NCI-H1436 (cell line): ENCODE measurements at regions not wholly inside any gene's neighbourhood (a gene's known extent, or its start where the extent isn't known, plus 50 kb on each side); places are given as distances from the start of the nearest gene placed in this dataset.

ENCODE experiments used
- DNase-seq: peaks from one replicate; lab custom pipeline; 2025; lab: John Stamatoyannopoulos, UW

DNA sequence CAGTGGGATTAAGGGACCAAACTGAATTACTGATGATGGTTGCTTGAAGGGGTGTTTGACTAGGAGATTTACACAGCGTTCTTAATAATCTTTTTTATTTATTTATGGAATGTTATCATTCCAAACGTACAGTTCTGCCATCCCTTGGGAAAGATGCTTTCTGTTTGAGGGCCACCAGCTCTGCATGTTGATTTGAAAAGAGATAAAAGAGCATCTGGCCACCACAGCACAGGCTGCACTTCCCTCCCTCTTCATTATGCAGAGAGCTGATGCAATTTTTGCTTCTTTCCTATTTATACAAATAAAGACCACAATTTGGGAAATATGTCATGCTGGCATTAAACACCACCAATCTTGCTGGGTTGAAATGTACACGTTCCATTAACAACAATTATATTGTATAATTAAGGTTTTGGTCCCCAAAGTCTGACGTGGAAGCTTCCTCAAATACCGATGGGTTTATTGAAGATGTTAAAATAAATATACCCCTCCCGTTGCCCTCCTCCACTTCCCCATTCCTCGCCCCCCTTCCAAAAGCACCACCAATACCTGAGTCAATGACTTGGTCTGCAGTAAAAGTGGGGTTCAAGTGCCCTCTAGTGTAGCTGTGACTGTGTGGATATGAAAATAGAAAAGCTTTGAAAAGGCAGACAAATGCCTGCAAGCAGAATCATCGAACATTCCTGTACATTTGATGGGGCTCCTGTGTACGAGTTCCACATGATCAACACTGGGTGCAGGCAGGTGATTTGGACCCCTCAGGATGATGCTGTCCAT lies 211.9 kb downstream of the HRH4 start:
- DNase-seq = peak; percentile 36

DNA sequence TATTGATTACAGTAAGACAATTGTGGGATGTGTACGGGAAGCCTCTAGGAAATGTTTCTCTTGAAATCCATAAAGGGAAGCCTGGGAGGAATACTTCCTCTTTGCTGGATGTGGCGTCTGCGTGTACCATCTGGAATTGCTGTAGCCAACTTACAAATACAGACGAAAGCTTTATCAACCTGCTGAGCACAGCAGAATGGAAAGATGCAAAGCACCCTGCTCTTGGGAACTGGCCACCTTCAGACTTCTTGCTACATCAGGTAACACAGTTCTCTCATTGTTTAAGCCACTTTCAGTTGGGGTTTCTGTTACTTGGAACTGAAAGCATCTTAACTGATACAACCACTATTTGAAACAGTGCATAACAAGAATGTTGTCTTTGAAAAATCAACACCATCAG lies 213.8 kb downstream of the HRH4 start:
- DNase-seq = no peak

DNA sequence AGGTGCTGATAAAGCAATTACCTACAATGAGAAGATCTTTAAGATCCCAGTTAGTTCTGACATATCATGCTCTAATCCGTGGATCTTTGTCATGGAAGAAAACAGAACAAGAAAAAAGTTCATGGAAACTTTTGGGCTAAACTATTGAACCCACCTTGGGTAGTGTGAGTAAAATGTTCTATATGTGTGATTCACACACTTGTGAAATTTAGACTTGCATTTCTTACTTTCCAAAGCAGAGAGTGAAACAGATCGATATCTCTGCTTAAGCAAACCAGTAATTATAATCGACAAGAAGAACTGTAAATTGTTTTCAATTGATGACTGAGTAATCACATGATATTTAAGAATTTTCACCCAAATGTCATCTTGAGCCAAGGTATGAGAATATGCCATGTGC lies 214.2 kb downstream of the HRH4 start:
- no peak for DNase-seq

DNA sequence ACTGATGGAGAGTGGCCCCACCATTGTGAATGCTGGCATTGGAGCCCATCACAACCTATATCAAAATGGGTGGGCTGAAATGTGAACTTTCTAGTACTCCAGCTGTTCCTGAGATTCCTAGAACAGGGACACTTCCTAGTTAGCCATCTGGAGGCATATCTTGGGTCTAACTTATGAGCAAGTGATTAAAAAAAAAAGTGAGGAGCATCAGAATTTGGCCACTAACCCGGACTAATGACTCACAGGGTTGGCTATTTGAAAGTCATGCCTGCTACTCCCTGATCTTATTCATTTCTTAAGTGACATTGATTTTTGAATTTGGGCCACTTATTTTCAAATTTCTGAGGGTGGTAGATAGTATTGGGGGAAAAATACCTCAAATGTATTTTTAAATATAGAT lies 216.6 kb downstream of the HRH4 start:
- no peak for DNase-seq

DNA sequence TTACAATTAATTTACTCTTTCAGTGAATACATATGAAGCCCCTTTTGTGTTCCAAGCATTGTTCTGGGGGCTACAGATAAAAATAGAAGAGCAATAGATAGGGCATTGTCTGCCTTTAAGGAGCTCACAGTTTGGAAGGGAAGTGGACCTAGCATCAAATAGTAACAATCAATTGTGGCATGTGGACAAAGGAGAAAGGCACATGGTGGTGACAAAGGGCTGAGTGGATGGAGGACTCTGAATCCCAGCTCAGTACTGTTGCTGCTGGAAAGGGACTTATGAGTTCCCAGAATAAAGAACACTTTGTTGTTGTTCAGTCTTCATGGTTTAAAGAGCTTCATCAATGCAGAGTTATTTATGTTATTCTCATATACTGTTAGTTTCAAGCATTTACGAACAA lies 217.7 kb downstream of the HRH4 start:
- DNase-seq = no peak

DNA sequence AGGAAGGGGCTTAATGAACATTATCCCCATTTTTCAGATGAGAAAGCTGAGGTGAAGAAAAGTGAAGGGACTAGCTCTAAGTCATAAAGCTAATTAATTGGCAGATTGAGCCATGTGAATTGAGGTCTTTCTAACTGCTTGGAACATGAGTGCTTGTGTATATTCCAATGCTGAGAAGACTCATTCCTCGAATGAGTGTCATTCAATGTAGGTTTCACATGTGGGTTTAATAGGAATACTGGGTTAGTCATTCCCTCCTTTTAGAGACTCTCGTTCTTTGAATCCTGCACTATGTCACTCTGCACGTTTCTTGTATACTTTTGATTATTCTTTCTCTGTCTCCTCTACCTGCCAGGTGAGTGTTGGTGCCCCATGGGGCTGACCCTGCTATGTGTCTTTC lies 218.2 kb downstream of the HRH4 start:
- DNase-seq = no peak

DNA sequence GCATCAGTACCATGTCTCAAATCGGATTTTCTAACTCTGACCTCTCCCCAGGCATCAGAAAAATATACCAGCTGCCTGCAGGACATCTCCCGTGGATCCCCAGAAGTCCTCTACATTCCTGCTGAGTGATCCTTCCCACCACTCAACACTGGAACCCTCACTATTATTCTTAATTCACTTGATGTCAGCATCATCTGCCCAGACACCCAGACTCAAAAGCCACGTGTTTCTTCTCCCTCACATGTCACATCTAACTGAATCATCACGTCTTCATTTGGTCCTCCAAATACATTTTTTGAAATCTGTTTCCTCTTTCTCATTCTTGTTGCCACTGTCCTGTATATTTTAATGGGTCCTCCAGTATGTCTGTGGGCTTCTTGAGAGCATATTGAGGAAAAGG lies 218.6 kb downstream of the HRH4 start:
- DNase-seq = no peak

DNA sequence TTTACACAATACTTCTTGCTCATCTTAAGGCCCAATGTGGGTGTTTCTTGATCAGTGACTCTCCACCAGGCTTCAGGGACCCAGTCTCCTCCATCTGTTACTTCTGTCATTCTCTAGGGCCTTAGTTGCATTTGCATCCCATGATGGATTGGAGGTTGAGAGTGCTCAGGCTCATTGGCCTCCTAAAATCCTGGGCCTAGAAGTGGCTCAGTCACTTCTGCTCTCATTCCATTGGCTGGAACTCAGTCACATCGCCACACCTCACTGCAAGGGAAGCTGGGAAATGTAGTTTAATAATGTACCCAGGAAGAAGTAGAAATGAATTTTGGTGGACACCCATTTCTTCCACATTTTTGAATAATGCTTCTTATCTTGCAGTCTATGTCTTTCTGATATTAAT lies 223.5 kb downstream of the HRH4 start:
- no peak for DNase-seq

DNA sequence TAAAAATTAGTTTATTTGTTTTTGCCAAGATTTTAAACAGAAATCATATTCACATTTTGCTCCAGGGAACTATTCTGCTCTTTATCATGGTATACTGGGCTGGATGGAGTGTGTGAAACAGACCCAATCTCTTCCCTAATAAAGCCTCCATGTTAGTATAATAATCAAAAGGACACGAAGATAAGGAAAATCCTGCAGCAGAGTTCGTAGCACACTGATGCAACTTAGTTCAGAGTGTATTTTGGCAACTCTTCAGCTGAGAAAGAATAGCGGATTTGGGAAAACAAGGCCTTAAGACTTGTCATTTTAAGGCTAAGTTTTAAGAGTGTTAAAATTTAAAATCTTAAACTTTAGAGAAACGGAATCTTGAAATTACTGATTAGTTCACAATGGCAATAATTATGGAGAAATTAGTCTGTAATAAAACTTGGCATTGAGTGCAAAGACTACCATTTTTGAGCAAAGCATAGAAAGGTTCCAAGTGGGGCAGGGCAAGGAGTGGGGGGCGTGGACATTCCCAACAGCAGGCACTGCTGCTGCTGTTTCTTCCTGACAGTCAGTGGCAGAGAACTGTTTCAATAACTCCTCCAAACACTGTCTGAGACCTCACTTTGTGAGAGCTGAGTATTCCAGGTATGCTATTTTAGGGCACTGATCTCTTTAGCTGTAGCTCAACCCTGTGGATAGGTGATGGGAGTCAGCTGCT lies 225.0 kb downstream of the HRH4 start:
- no peak for DNase-seq

DNA sequence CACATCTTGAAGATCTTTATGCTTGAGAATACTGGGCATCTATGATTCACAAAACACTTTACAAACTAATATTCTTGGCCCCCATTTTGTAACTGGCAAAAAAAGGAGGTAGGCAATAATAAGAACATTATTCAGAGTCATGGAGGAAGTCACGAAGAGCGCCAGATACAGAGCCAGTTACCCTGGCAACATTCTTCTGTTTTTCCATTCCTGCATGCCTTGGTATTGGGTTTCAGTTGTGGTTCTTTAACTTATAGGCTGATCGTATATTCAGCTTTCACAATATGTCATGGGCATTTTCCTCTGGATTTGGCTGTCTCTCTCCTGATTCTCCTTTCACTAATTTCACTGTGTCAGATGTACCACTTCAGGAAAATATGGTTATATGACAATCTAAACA lies 234.7 kb downstream of the HRH4 start:
- DNase-seq = no peak

DNA sequence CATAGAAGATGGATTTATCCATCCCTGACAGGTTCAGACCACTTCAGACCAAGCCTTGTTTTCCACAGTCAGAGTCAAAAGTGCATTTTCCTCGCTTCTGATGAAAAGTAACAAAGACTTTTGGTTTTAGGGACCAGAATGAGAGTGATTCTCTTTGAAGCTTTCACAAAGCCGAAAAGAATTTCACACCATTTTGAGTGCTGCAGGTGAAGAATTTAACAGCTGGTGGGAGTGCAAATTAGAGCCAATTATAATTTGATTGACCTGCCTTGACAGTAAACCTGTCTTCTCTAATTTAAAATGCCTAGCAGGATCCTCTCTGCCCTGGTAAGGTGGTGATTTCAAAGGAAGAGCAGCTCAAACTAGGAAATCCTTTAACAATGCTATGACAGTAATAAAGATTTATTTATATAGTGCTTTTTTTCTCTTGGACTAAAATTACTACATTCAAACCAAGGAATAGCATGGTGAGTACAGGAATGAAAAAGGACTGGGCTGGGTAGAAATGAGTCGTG lies 241.6 kb downstream of the HRH4 start:
- no peak for DNase-seq

DNA sequence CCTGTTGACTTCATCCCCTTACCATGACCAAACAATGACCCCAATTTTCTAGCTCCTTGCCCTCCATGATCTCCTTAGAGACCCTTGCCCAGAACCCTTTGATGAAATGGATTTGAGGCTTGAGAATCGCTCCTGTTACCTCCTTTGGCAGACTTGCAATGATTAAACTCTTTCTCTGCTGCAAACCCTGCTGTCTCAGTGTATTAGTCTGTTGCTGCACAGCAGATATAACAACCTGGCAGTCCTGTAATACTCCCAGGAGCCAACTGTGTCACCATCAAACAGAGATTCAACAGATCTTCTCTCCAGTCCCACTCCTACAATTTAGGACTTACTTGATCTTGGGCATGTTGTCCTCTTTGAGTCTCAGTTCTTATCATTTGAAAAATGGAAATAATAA lies 242.9 kb downstream of the HRH4 start:
- no peak for DNase-seq

DNA sequence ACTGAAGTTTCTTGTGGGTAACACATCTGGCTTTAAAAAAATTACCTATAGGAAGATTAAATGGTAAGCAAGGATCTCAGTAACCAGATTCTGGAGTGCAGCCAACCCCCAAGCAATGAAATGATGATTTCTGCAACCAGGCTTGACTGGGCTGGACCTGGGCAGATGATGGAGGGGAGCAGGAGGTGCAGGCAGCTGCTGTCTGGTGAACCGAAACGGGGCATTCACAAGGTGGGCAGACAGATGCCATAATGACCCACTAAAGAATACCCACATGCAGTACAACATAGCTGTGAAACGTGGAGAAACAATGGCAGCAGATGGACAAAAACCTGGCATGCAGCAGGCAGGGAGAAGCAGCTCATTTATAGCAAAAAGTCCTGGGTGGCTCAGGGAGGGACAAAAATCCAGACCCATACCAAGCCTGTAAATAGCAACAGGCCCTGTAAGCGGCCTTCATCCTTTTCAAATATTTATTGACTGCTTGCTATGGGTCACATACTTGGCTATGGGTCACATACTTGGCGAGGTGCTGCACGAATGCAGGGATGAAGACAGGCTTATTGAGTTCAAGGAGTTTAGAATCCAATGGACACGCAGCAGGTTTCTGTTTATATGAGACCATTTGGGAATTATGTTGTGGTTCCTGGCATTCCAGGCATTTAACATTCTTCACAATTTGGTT lies 244.7 kb downstream of the HRH4 start:
- no peak for DNase-seq

DNA sequence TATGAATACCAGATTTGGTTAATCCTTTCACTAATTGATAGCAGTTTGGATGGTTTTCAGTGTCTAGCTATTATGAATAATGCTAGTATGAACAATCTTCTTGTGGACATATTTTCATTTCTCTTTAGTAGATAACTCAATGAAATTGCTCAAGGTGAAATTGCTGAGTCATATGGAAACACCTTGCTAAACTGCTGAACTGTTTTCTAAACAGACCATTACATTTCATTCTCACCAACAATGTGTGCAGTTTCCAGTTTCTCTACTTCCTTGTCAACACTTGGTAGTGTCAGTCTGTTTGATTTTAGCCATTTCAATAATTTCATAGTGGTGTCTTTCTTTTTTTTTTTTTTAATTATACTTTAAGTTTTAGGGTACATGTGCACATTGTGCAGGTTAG lies 250.0 kb downstream of the HRH4 start:
- no peak for DNase-seq

DNA sequence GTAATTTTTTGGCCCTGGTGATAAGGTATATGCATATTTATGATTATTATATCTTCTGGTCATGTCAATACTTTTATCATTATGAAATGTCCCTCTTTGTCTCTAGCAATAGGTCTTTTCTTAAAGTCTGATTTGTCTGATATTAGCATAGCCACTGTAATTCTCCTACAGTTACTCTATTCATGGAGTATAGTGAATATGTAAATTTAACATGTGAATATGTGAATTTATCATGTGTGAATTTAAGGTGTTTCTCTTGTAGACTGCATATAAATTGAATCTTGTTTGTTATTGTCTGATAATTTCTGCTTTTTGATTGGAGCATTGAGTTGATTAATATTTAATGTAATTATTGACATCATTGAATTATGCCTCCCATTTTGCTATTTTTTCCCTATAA lies 259.4 kb downstream of the HRH4 start:
- no peak for DNase-seq

DNA sequence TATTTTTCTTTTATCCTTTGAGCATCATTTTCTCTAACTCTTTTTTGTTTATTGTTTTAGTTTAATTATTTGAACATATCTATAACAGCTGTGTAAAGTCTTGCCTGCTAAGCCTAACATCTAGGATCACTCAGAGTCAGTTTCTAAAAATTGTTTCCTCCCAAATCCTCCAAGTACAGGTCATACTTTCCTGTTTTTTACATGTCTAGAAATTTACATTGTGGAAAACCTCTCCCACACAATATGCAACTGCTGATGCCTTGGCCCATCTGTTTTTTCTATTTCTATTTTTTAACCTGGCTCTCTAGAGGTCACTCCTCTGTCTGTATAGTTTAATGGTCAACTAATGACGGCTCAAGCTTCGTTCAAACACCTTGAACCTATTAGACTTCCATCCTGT lies 261.0 kb downstream of the HRH4 start:
- DNase-seq = no peak

DNA sequence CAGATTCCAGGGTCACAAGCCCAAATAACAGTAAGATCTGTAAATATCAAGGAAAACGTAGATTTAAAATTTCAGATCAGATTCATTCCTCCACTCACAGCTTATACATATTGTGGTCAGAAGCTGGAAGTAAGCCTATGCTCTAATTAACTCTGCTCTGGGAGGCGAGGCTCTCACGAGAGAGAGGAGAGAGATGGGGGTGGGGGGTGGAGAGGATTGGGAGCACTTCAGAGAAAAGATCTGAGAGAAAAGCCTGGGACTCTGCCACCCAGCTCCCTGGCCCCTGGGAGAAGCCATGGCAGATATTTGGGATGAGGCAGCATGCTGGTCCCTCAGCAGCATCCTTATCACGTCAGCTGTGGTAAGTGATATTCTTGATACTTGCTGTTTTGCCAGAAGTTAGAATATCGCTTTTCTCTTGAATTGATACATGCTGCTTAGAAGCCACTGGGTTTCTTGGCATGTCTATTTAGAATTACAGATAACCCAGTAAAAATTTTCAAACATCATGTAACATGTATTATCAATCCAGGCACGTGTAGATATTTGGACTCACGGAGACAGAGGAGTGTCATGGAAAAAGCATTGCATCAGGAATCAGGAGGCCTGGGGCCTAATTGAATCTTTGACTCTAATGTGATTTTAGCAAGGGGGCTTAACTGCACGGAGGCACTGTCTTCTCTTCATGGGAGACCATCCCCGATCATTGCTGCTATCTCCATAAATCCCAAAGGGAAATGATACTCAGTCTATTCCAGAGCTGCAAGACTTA lies 265.4 kb downstream of the HRH4 start:
- DNase-seq = no peak

DNA sequence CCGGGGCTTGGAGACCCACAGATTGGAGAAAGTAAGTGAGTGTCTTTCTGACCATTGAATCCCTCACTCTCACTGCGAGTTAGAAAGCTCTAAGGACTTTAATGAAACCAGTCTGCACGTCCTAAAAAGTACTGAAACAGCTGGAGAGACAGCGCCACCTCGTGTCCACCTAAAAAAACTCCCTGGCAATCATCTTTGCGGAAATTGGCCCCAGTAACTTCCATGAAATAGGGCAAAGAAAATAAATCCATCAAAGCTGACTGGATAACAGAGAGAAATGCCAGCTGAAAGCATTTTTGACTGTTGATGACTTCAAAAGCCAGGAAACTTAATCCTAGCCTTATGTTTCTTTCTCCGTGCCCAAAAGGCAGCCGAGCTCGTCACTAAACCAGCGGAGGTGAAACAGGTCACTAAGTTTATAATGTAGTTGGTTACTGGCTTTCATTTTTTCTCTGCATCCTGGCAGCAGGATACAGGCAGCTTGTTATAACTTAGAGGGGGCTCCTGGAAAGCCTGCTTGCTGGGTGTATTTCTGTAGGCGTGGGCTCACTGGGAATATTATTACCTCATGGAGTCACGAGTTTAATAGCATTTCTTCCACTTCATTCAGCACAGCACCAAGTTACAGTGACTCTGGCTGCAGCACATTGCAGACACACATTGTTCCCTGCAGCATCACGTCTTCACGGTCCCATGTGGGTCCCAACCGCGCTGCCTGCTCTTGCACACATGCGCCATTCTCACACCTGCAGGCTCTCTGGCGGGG lies 266.5 kb downstream of the HRH4 start:
- peak; percentile 67 for DNase-seq

DNA sequence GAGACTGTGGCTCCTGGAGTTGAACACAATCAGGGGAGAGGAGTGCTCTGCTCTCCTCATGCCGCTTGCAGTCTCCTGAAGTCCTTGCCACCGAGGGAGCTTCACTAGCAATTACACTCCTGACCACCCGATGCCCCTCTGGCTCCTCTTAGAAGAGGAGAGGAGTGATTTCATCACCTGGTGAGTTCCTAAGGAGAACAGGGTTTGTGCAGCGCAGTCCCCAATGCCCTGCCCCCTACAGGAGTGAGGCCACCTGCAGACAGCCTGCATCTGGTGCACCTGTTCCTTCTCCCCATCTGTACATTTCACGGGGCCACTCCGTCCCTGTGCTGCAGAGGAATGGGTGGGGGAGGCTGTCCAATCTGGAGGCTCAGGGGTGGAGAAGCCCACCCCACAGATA lies 267.2 kb downstream of the HRH4 start:
- no peak for DNase-seq

DNA sequence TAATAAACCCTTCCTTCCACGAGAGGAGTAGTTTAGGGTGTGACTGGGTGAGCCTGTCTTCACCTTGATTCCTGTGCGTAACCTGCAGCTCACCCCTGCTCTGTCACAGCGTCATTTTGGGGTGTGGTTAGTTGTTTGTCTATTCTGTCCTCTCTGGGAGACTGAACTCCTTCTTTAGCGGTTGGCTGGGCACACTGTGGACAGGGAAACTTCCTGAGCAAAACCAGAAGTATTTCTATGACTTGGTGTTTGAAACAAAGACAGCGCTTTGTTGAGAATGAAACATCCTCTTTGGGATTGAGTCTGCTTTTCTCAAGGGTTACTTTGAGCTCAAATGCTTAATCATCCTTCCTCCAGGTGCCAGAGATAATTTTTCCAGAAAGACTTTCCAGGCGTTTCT lies 270.7 kb downstream of the HRH4 start:
- no peak for DNase-seq

DNA sequence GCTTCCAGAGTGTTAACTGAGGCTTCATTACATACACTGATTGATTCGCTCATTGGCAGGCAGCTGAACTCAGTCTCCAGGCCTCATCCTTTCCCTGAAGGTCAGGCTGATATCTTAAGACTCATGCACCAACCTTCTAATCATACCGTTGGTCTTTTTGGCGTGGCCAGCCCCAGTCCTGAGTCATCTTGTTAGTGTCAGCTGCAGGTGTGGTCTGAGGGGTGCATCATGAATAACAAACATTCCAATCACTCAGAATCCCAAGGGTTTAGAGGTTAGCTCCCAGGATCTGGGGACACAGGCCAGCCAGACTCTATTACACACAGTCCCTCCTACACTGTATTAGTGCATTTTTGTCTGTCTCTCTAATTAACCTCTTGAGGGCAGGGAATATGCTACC lies 271.5 kb downstream of the HRH4 start:
- DNase-seq = no peak

DNA sequence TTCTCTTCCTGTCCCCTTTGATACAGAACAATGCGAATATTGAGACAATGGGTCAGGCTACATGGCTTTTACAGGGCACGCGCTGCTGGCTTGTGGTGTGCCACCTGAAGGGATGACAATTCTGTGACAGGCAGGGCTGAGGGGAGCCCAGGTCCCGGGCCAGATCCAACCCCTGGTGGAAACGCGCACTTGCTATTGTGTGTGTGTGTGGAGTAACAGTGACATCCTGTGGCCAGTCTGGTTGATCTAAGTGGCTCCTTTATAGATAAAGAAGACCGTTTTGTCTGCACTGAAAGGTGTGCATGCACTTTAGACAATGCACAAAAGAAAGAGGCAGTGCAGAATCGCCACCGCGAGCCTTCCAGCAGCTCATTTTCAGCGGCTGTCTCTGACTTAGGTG lies 273.6 kb downstream of the HRH4 start:
- DNase-seq = peak; percentile 20
